Caco-2 (cell line): ENCODE measurements at regions not wholly inside any gene's neighbourhood (a gene's known extent, or its start where the extent isn't known, plus 50 kb on each side); places are given as distances from the start of the nearest gene placed in this dataset.

Experiments
- BruUV-seq: library from RNA; stranded (reverse); fragments of 400-500 nt; replicated peaks from 2 replicates; lab custom pipeline; 2021; lab: Mats Ljungman, UMichigan
- CTCF ChIA-PET: fragments of 300-600 bp; sonication (Branson Sonifier 250); formaldehyde crosslinking; loops from one replicate; lab custom pipeline; 2022; ENCODE audit warnings: antibody characterized with exemption; lab: Charles Lee
- POLR2A ChIA-PET: fragments of 300-600 bp; sonication (Branson Sonifier 250); formaldehyde crosslinking; loops from one replicate; lab custom pipeline; 2022; ENCODE audit warnings: antibody characterized with exemption; lab: Charles Lee
- DNase-seq, 2 experiments: peaks; one replicate each; pipeline versions ENCODE4 v3.0.0 to v3.0.0-alpha.2; 2020 to 2022
- H3K27me3 ChIP-seq: replicated peaks from 2 replicates; pipeline ENCODE4 v1.6.0; 2011; ENCODE audit warnings: low read length; ENCODE audit not compliant: control insufficient read depth, insufficient read depth
- H3K36me3 ChIP-seq: 2 replicates; pipeline ENCODE4 v1.5.1; 2011; ENCODE audit warnings: low read length; ENCODE audit not compliant: control insufficient read depth, insufficient read depth
- H3K4me1 ChIP-seq: fragments of 250-450 bp; sonication (Bioruptor Pico); 2 replicates; pipeline ENCODE4 v1.5.1; 2020; ENCODE audit warnings: mild to moderate bottlenecking
- H3K4me3 ChIP-seq: 2 replicates; pipeline ENCODE4 v1.5.1; 2011; ENCODE audit warnings: low read depth, mild to moderate bottlenecking, control low read depth, low read length
- H3K9me3 ChIP-seq: fragments of 250-450 bp; sonication (Bioruptor Pico); 2 replicates; pipeline ENCODE4 v1.5.1; 2020; ENCODE audit warnings: mild to moderate bottlenecking, moderate library complexity
- H3K27ac Mint-ChIP-seq: one replicate; pipeline ENCODE4 v1.8.0; 2022; ENCODE audit warnings: mixed read lengths; ENCODE audit not compliant: unreplicated experiment
- H3K27me3 Mint-ChIP-seq: one replicate; pipeline ENCODE4 v1.8.0; 2022; ENCODE audit warnings: mixed read lengths; ENCODE audit not compliant: insufficient read depth, unreplicated experiment
- H3K36me3 Mint-ChIP-seq: one replicate; pipeline ENCODE4 v1.8.0; 2022; ENCODE audit warnings: mild to moderate bottlenecking, mixed read lengths; ENCODE audit not compliant: insufficient read depth, unreplicated experiment
- H3K4me1 Mint-ChIP-seq: one replicate; pipeline ENCODE4 v1.8.0; 2022; ENCODE audit warnings: low read depth, mixed read lengths; ENCODE audit not compliant: unreplicated experiment
- H3K4me3 Mint-ChIP-seq: one replicate; pipeline ENCODE4 v1.8.0; 2022; ENCODE audit warnings: mild to moderate bottlenecking, moderate library complexity, mixed read lengths; ENCODE audit not compliant: unreplicated experiment
- H3K9me3 Mint-ChIP-seq: one replicate; pipeline ENCODE4 v1.8.0; 2022; ENCODE audit warnings: mixed read lengths; ENCODE audit not compliant: unreplicated experiment
- intact Hi-C: fragments of 100-400 bp; cut with micrococcal nuclease; formaldehyde crosslinking; loops from one replicate; pipeline ENCODE4 v1.10.0; 2022; ENCODE audit not compliant: unreplicated experiment
- TF ChIP-seq, protein P1 (sequence below), 2 experiments: fragments of 200-600 bp in 1 of 2; IDR thresholded peaks; 1 replicate in 1 of 2; 2 replicates in 1 of 2; pipeline versions ENCODE4 v1.5.1 to v1.8.0; 2011 to 2022; ENCODE audit warnings: antibody characterized with exemption in 1 of 2, control low read depth in 1 of 2, inconsistent platforms in 1 of 2, low read depth in 1 of 2, low read length in 1 of 2, mild to moderate bottlenecking in 1 of 2, moderate library complexity in 1 of 2; ENCODE audit not compliant: insufficient read depth in 1 of 2, severe bottlenecking in 1 of 2, unreplicated experiment in 1 of 2

DNA sequence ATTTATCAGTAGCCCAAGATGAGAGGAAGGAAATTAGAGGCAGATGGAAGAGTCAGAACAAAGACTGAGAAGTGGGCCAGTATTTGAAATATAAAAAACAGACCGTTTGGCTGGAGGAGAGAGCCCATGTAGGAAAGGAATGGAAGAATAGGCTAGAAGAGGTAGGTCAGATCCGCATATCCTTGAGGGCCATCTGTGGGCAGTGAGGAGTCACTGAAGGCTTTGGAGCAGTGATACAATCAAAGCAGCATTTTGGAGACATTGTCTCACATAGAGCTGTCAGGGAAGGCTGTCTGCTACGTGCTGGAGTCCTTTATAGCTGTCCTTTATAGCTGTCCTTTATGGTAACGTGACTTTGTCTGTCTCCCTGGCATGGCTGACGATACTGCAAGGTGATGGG lies 92.0 kb upstream of the VEPH1 start:
- intact Hi-C loops: no loop called here
- Mint-ChIP-seq H3K9me3 (no peaks in the 10 kb centered on the region), H3K4me1 (no peaks in the 10 kb centered on the region), H3K27ac (no peak overlapping the region), H3K36me3 (no peaks in the 10 kb centered on the region), H3K27me3 (peaks cover 20% of the 10 kb centered on the region), H3K4me3 (no peak overlapping the region)
- Histone ChIP-seq H3K4me3 (no peak overlapping the region), H3K27me3 (no peaks in the 10 kb centered on the region), H3K36me3 (no peaks in the 10 kb centered on the region), H3K9me3 (no peaks in the 10 kb centered on the region), H3K4me1 (no peaks in the 10 kb centered on the region)
- POLR2A ChIA-PET: no interaction called here
- no peak for DNase-seq
- CTCF ChIA-PET: interaction anchor here (1.5 kb wide), 1 partner anchor 62 kb away, joined by 4 read pairs; no protein-coding TSS in a partner anchor
- TF ChIP-seq, protein P1, sequence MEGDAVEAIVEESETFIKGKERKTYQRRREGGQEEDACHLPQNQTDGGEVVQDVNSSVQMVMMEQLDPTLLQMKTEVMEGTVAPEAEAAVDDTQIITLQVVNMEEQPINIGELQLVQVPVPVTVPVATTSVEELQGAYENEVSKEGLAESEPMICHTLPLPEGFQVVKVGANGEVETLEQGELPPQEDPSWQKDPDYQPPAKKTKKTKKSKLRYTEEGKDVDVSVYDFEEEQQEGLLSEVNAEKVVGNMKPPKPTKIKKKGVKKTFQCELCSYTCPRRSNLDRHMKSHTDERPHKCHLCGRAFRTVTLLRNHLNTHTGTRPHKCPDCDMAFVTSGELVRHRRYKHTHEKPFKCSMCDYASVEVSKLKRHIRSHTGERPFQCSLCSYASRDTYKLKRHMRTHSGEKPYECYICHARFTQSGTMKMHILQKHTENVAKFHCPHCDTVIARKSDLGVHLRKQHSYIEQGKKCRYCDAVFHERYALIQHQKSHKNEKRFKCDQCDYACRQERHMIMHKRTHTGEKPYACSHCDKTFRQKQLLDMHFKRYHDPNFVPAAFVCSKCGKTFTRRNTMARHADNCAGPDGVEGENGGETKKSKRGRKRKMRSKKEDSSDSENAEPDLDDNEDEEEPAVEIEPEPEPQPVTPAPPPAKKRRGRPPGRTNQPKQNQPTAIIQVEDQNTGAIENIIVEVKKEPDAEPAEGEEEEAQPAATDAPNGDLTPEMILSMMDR (IDR thresholded peaks at IDR 0.05; ENCODE audit: insufficient read depth in 1 of 2, low read depth in 1 of 2, low read length in 1 of 2, severe bottlenecking in 1 of 2, unreplicated experiment in 1 of 2): no peak
- no TSS peak for BruUV-seq

- Mint-ChIP-seq H3K9me3 (no peaks in the 10 kb centered on the region), H3K4me3 (no peak overlapping the region), H3K4me1 (no peaks in the 10 kb centered on the region), H3K27me3 (peaks cover 20% of the 10 kb centered on the region), H3K27ac (no peak overlapping the region), H3K36me3 (no peaks in the 10 kb centered on the region)
- H3K27me3 ChIP-seq: no peaks in the 10 kb centered on the region
- TF ChIP-seq, protein P1 (IDR thresholded peaks at IDR 0.05; ENCODE audit: insufficient read depth in 1 of 2, low read depth in 1 of 2, low read length in 1 of 2, severe bottlenecking in 1 of 2, unreplicated experiment in 1 of 2): peak in 1 of 2 experiments; percentile 33
- no peaks in the 10 kb centered on the region for H3K4me1 ChIP-seq
- CTCF ChIA-PET: interaction anchor here (1.0 to 1.5 kb wide), 2 partner anchors 20 to 62 kb away, joined by 4 read pairs; no protein-coding TSS in a partner anchor
- POLR2A ChIA-PET: no interaction called here
- no peaks in the 10 kb centered on the region for H3K9me3 ChIP-seq
- no peak for DNase-seq
- H3K36me3 ChIP-seq: no peaks in the 10 kb centered on the region
- H3K4me3 ChIP-seq: no peak overlapping the region
- intact Hi-C loops: no loop called here
- BruUV-seq: no TSS peak
These were observed 91.2 kb upstream of the VEPH1 start for GRCh38 chr3:157594413-157594812.

DNA sequence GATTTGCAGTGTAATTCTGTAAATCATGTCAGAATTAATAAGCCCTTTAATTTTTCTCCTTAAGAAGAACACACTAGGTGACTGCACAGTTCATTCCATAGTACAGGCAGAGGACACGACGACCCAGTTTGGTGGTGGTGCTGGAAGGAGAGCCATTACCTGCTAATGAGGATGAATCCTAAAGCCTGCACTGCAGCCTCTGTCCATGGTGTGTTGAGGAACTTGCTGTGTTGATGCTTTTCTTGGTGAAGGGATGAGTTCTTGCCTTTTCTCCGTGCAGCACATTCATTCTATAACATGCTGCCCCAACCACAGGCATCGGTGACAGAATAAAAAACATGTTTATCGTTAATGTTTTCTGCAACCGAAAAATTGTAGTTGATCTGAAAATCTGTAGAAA lies 89.6 kb upstream of the VEPH1 start:
- ChIA-PET CTCF (no interaction called here), POLR2A (no interaction called here)
- intact Hi-C loops: no loop called here
- no peaks in the 10 kb centered on the region for H3K36me3 ChIP-seq
- no peak for DNase-seq
- H3K9me3 ChIP-seq: no peaks in the 10 kb centered on the region
- Mint-ChIP-seq H3K27me3 (peaks cover 23% of the 10 kb centered on the region), H3K36me3 (no peaks in the 10 kb centered on the region), H3K4me3 (no peak overlapping the region), H3K4me1 (no peaks in the 10 kb centered on the region), H3K27ac (no peak overlapping the region), H3K9me3 (no peaks in the 10 kb centered on the region)
- H3K4me1 ChIP-seq: no peaks in the 10 kb centered on the region
- TF ChIP-seq, protein P1 (IDR thresholded peaks at IDR 0.05; ENCODE audit: insufficient read depth in 1 of 2, low read depth in 1 of 2, low read length in 1 of 2, severe bottlenecking in 1 of 2, unreplicated experiment in 1 of 2): no peak
- H3K27me3 ChIP-seq: no peaks in the 10 kb centered on the region
- no TSS peak for BruUV-seq
- no peak overlapping the region for H3K4me3 ChIP-seq
